NCI-H2227 treated with DMSO at 0.1 percent for 48 hours (cell line): ENCODE measurements at regions not wholly inside any gene's neighbourhood (a gene's known extent, or its start where the extent isn't known, plus 50 kb on each side); places are given as distances from the start of the nearest gene placed in this dataset.

Experiments
- DNase-seq: peaks from one replicate; lab custom pipeline; 2025; lab: John Stamatoyannopoulos, UW

GRCh38 chr6:9523462-9523861 is 891.4 kb downstream of the TFAP2A start:
- DNase-seq = no peak

- no peak for DNase-seq
These were observed 892.8 kb downstream of the TFAP2A start for GRCh38 chr6:9522101-9522500.

- no peak for DNase-seq
These were observed 893.7 kb downstream of the TFAP2A start for GRCh38 chr6:9521152-9521530.

- DNase-seq = no peak
These were observed 894.3 kb downstream of the TFAP2A start for GRCh38 chr6:9520417-9521151.

GRCh38 chr6:9518431-9518830 is 896.4 kb downstream of the TFAP2A start:
- DNase-seq = no peak

GRCh38 chr6:9517806-9518205 is 897.1 kb downstream of the TFAP2A start:
- DNase-seq = no peak

GRCh38 chr6:9515633-9516606 is 899.0 kb downstream of the TFAP2A start:
- DNase-seq = no peak

- DNase-seq = no peak
These were observed 900.7 kb downstream of the TFAP2A start for GRCh38 chr6:9514146-9514545.

GRCh38 chr6:9511157-9511556 is 903.7 kb downstream of the TFAP2A start:
- DNase-seq = no peak

GRCh38 chr6:9507136-9507895 is 907.6 kb downstream of the TFAP2A start:
- no peak for DNase-seq

- no peak for DNase-seq
These were observed 910.7 kb downstream of the TFAP2A start for GRCh38 chr6:9504191-9504590.

GRCh38 chr6:9503111-9503761 is 911.6 kb downstream of the TFAP2A start:
- no peak for DNase-seq

- no peak for DNase-seq
These were observed 915.2 kb downstream of the TFAP2A start for GRCh38 chr6:9499709-9500108.

GRCh38 chr6:9496837-9497236 is 918.0 kb downstream of the TFAP2A start:
- DNase-seq = no peak

- DNase-seq = no peak
These were observed 920.0 kb downstream of the TFAP2A start for GRCh38 chr6:9494864-9495263.

- DNase-seq = peak; percentile 57
These were observed 922.1 kb downstream of the TFAP2A start for GRCh38 chr6:9492790-9493189.

GRCh38 chr6:9487128-9487527 is 927.7 kb downstream of the TFAP2A start:
- no peak for DNase-seq

- no peak for DNase-seq
These were observed 928.9 kb downstream of the TFAP2A start for GRCh38 chr6:9485992-9486391.

- DNase-seq = no peak
These were observed 930.2 kb downstream of the TFAP2A start for GRCh38 chr6:9484686-9485085.

- DNase-seq = no peak
These were observed 930.8 kb downstream of the TFAP2A start for GRCh38 chr6:9484091-9484490.

- peak; percentile 33 for DNase-seq
These were observed 932.7 kb downstream of the TFAP2A start for GRCh38 chr6:9482030-9482738.
